ENCODE measurements at regions not wholly inside any gene's neighbourhood (a gene's known extent, or its start where the extent isn't known, plus 50 kb on each side); places are given as distances from the start of the nearest gene placed in this dataset.

- TF ChIP-seq CTCF (conservative IDR thresholded peaks at IDR 0.05; ENCODE audit: low read length) (no peak), EZH2phosphoT487 (IDR thresholded peaks at IDR 0.05; ENCODE audit: borderline replicate concordance) (no peak)
Measured at GRCh38 chr13:32893176-32893575, 123.0 kb upstream of the KL start.
